ENCODE measurements at regions not wholly inside any gene's neighbourhood (a gene's known extent, or its start where the extent isn't known, plus 50 kb on each side); places are given as distances from the start of the nearest gene placed in this dataset.

- DNase-seq (ENCODE audit: low read depth): no peak
Measured at GRCh38 chr22:46078241-46079092, 71.9 kb upstream of the PPARA start.

DNA sequence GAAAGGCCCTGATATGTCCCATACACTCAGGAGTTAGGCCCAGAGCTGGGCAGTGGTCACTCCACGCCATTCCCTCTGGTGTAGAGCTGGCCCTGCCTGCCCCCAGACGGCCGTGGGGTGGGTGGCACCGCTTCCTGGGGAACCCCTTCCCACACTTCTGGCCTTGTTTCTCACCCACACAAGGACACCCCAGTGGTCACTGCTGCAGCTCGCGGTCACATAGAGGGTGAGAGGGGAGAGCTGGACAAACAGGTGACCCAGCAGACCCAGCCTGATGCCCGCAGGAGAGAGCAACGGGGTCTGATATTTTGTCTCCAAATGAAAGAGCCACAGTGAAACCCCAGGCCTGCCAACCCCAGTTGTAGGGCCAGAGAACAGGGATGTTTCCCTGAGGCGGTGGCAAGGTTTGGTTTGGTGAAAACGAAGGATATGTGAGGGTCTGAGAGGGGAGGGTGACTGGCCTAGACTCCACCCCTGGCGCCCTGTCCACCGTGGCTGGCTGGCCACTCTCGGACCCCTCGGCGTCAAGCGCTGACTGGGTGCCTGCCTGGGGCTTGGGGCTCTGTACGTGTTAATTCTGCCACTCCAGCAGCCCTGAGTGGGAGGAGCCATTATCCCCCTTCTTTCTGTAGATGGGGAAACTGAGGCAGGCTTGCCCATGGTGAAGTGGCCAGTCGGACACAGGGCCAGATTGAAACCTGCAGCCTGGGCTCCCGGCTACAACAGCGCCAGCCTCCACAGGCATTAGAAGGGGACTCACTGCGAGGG lies 71.0 kb upstream of the PPARA start:
- no peak for DNase-seq (ENCODE audit: low read depth)

GRCh38 chr22:46079861-46080821 lies 70.2 kb upstream of the PPARA start:
- no peak for DNase-seq (ENCODE audit: low read depth)

GRCh38 chr22:46081036-46081830 lies 69.1 kb upstream of the PPARA start:
- DNase-seq (ENCODE audit: low read depth): no peak

DNA sequence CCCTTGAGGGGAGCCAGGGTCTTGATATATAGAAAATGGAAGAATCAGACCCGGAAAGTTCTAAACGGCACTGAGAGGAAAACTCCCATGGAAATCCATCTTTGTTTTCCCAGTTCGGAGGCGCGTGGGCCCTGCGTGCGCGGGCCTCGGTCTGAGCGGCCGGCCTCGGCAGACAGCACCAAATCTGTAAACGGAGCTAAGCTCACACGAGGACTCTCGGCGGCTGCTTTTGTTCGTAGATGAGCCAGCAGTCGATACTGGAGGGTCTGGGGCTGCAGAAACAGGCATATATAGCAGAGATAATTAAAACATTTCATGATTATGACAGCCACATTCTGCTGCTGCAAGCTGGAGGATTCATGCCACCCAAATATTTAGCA lies 68.5 kb upstream of the PPARA start:
- DNase-seq (ENCODE audit: low read depth): no peak

DNA sequence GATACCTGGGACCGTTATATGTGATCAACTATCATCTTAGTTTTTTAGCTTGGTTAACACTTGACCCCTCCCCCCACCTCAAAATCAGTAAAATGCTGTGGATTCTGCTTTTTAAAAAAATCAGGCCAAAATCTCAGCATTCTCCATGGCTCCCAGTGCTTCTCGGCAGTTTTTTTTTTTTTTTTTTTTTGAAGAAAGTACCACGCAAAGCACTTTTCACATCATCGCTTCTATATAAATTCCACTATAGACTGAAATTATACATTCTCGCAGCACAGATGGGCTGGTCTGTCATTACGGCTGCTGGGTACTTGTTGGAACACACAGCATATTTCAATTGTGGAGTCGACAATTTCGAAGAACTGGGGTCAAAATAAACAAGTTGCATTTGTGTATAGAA lies 67.7 kb upstream of the PPARA start:
- no peak for DNase-seq (ENCODE audit: low read depth)

- DNase-seq (ENCODE audit: low read depth): no peak
Measured at GRCh38 chr22:46083383-46084350, 66.7 kb upstream of the PPARA start.

- no peak for DNase-seq (ENCODE audit: low read depth)
Measured at GRCh38 chr22:46084376-46084775, 66.0 kb upstream of the PPARA start.

GRCh38 chr22:46084943-46085827 lies 65.1 kb upstream of the PPARA start:
- no peak for DNase-seq (ENCODE audit: low read depth)

GRCh38 chr22:46085828-46086576 lies 64.3 kb upstream of the PPARA start:
- no peak for DNase-seq (ENCODE audit: low read depth)

DNA sequence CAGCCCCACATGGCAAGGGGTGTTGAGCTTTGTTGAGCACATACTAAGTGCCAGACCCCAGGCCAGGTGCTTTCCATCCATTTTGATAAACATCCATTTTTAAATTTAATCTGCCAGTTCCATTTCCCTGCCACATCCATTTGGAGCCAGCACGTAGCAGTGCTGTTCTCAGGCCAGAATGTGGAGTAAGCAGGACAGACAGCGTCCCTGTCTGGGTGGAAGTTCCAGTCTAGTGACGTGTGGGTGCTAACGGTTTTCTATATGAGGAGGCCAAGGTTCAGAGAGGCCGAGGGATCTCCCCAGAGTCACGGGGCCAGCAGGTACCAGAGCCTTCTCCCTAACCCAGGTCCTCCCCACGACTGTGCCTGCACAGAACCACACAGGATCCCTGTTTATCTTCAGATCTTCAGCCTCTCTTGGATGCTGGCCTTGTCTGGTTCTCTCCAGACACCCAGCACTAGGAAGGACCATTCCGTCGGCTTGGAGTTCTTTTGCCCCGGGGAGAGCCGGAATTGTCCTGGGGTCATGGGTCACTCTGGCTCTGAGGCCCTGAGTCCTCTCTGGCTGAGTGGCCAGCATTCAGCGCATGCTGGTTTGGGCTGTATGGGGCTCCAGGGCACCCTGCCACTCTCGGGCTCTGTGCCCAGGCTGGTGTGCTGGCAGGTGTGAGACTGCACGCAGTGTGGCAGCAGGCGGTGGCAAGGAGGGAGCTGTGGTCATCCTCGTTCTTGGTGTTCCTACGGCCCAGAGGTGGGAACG lies 63.6 kb upstream of the PPARA start:
- DNase-seq (ENCODE audit: low read depth): no peak

DNA sequence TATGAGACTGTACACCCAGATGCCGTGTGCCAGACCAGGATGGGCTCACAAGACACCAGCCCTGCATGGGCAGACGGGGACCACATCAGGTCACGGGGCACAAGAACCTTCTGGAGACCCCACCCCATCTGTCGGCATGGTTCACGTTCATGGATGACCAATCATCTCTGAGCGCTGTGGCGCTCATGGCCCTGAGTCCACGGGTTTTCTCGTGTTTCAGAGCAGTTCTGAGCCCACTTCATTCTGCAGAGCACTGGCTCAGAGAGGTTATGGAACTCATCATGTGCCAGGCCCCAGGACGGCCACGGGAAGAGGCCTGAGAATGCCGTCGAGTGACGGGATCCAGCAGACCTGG lies 63.0 kb upstream of the PPARA start:
- no peak for DNase-seq (ENCODE audit: low read depth)

DNA sequence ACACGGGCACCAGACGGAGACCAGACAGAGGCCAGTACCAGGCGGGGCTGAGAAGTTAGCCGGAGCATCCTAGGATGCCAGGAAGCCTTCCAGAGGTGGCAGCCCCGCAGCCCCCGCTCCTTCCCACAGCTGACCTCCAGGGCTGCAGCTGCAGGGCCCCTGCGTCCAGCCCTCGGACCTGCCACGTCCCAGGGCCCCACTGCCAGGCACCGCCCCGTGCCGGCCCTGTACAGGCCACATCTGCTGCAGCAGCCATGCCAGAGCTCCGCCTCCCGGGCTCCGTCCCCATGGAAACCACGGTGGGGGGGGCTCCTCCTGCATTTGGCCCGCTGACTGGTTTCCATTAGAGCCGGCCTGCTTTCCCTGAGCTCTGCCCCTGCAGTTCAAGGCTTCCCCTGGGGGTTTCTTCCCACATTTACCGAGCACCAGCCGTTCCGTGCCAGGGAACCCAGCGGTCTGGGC lies 62.5 kb upstream of the PPARA start:
- no peak for DNase-seq (ENCODE audit: low read depth)

DNA sequence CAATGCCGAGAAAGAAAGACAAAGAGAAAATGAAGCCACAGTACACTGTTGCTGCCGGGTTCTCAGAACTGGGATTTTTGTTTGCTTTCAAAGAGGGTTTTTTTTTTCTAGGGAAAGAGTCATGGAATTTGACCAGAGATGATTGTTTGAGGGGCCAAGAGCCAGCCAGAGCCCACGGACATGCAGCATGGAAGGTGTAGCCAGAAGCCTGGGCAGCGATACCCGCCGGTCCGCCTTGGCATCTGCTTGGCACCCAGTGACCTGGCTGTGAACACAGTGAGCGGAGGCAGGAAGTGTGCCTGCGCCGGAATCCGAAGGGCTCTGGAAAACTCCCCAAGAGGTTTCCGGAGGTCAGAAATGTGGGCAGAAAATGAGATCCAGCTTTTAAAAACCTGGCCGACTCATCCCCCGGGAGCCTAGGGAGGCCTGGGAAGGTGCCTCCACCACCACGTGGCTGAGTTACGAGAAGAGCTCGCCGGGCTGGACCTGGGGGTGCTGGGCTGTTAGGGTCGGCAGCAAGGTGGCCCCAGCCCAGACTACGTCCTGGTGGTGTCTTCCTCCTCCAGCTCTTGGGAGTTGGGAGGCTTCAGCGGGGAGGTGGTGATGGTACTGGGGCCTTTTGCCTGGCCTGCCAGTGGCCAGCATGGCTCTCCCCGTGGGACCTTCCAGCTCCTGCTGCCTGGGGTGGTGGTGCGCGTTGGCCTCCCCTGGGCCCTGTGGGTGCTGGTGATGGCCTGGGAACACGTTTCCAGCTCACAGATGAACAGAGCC lies 61.6 kb upstream of the PPARA start:
- no peak for DNase-seq (ENCODE audit: low read depth)

GRCh38 chr22:46089426-46090035 lies 60.8 kb upstream of the PPARA start:
- no peak for DNase-seq (ENCODE audit: low read depth)

GRCh38 chr22:46090036-46090591 lies 60.2 kb upstream of the PPARA start:
- DNase-seq (ENCODE audit: low read depth): no peak
